ENCODE measurements at regions not wholly inside any gene's neighbourhood (a gene's known extent, or its start where the extent isn't known, plus 50 kb on each side); places are given as distances from the start of the nearest gene placed in this dataset.
"Not testable (repeated sequence)": the region's sequence is repeated elsewhere in the genome, so short reads cannot be mapped to it uniquely, and the experiment has no call there.

DNA sequence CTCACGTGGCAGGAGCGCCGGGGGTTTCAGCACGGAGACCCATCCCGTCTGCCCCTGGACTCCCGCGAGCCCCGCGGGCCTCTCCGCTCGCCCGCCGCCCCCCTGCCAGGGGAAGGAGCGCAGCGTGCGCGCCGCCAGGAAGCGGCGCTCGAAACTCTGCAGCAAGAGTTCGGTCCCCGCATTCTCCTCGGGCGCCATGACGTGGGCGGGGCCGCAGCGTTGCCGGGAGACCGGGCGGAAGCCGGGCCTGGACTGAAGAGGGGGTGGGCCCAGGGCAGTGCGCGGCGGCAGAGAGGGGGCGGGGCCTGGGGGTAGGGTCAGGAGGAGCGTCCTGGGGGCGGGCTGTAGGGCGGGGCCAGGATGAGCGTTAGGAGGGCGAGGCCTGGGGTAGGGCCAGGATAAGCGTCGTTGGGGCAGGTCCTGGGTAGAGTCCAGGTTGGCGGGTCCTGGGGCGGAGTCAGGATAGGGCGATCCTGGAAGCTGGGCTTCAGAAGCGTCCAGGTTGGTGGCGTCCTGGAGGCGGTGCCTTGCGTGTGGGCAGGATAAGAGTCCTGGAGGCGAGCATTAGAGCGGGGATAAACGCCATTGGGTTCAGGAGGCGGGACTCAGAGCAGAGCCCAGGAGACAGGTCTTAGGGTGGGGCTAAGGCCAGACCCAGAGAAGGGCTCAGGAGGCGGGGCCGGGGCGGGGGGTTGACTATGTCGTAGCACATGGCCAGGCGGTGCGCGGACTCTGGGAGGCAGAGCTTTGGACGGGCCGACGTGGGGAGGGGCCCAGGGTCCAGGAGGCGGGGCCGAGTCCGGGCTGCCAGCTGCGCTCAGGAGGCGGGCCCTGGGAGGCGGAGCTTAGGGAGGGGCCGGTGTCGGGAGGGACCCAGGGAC lies 229.0 kb upstream of the FRG2C start:
- peak; percentile 94 to 96 for DNase-seq (ENCODE audit: low read depth in 1 of 2, low spot score in 1 of 2)

DNA sequence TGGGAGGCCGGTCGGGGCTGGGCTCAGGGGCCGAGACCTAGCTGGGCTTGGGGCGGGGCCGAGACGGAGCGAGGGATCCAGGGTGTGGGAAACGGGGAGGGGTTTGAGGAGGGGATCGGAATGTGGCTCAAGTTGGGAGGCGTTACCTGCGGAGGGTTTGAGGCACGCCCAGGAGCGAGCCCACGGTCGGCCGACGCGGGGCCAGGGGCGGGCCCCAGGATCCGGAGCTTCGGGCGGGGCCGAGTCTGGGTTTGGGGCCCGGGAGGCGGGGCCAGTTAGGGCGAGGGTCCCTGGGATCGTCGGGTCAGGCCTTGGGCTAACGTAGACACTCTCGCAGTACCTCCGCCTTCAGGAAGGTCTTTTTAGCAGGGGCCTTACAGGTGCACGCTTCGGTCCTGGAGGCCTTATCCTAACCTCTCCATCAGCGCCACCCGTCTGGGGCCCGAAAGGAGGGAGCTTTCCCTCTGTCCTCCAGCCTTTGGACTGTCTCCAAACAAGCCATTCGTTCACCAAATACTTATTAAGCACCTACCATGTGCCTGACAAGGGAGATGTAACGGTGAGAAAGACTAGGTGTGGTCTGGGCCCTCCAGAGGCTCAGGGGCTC lies 228.2 kb upstream of the FRG2C start:
- DNase-seq (ENCODE audit: low read depth in 1 of 2, low spot score in 1 of 2) = not testable (repeated sequence)

DNA sequence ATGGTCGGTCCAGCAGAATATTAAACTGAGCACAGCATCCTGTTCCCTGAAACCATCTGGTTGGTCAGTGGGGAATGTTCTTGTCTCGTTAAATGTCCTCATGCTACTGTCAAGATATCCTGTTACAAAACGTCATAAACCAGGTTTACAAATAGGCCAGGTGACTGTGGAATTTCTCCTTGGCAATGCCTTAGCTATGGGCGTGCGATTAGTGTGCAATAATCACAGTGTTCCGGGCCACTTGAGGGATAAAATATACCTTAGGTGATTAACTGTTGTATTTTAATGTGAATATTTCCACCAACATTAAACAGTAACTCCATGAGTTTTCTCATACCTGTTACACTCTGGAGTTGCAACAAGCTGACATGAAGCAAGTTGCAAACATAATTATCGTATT lies 223.1 kb upstream of the FRG2C start:
- DNase-seq (ENCODE audit: low read depth in 1 of 2, low spot score in 1 of 2) = not testable (repeated sequence)

DNA sequence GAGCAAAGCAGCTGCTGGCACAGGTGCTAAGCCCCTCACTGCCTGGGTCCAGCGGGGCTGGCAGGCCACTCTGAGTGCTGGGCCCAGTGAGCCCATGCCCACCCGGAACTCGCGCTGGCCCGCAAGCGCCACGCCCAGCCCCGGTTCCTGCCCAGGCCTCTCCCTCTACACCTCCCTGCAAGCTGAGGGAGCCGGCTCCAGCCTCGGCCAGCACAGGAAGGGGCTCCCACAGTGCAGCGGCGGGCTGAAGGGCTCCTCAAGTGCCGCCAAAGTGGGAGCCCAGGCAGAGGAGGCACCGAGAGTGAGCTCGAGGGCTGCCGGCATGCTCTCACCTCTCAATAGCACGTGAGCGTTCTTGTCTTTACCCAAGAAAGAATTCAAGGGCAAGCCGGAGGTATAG lies 219.5 kb upstream of the FRG2C start:
- DNase-seq (ENCODE audit: low read depth in 1 of 2, low spot score in 1 of 2) = not testable (repeated sequence)

DNA sequence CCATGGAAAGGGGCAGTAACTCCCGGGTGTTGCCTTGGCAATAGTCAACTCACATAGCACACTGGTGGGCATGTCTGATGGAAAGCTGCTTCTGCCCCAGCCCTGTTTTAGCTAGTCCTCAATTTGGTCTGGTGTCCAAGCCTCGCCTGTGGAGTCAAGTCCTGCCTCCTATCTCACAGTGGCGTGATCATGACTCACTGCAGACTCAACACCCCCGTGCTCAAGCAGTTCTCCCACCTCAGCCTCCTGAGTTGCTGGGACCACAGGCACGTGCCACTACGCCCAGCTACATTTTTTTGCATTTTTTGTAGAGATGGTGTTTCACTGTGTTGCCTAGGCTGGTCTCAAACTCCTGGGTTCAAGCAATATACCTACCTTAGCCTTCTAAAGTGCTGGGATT lies 218.9 kb upstream of the FRG2C start:
- DNase-seq (ENCODE audit: low read depth in 1 of 2, low spot score in 1 of 2) = not testable (repeated sequence)

DNA sequence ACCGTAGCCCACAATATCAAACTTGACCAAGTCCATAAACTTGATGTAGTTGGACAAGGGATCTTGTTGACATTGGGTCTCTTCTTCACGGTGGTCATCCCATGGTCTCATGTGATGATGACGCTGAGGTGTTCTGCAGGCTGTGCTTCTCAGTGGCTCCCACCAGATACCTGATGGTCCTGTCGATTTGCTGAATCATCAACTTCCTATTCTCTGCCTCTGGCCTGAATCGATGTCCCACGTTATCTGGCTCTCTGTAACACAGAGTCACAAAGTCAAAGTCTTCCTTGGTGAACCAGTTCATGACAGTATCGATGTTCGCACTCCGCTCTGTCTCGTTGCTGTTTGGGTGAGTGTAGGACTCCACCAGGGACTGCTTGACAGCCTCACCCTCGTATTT lies 217.2 kb upstream of the FRG2C start:
- not testable (repeated sequence) for DNase-seq (ENCODE audit: low read depth in 1 of 2, low spot score in 1 of 2)

DNA sequence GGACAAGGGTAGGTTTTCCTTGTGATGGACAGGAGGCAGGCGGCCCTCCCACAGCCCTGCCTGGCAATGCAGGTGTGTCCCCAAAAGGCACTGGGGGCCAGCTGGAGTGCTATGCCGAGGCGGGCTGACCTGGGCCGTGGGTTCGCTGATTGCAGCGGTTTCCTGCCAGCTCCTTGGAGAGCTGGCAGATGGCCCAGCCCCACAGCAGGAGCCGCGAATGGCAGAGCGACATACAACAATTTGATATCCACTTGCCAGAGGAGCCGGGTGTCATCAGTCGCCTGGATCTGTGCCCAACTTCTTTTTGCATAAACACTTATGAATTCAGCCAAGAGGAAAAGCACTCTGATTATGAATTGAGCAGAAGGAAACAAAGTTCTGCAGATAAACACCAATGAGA lies 210.8 kb upstream of the FRG2C start:
- DNase-seq (ENCODE audit: low read depth in 1 of 2, low spot score in 1 of 2) = not testable (repeated sequence)

DNA sequence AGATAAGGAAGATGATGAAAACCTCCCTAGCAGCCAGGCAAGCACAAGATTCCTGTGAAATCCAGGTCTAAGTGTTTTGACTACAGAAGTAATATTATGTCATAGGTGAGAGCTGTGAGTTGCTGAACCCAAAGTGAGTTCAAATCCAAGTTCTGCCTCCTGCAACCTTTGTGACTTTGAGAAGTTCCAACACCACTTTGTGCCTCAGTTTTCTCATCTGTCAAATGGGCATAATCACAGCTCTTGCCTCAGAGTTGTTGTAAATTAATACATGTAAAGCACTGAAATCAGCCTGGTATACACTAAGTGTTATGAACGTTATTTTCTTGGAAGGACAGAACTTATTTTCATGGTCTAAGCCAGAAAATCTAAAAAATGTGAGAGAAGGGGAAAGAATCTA lies 210.3 kb upstream of the FRG2C start:
- DNase-seq (ENCODE audit: low read depth in 1 of 2, low spot score in 1 of 2) = not testable (repeated sequence)

DNA sequence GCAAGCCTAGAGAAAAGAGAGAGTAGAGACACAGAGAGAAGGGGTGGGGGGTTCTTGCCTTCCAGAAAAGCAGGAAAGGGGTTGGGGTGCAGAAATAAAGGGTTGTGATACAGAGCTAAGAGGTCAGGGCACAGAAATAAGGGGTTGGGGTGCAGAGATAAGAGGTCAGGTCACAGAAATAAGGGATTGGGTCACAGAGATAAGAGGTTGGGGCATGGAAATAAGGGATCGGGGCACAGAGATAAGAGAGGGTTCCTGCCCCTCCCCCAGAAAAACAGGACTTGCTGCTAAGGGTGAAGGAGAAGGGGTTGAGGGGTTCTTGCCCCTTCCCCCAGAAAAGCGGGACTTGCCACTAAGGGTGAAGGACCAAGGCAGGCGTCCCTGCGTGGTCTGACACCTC lies 189.6 kb upstream of the FRG2C start:
- not testable (repeated sequence) for DNase-seq (ENCODE audit: low read depth in 1 of 2, low spot score in 1 of 2)

DNA sequence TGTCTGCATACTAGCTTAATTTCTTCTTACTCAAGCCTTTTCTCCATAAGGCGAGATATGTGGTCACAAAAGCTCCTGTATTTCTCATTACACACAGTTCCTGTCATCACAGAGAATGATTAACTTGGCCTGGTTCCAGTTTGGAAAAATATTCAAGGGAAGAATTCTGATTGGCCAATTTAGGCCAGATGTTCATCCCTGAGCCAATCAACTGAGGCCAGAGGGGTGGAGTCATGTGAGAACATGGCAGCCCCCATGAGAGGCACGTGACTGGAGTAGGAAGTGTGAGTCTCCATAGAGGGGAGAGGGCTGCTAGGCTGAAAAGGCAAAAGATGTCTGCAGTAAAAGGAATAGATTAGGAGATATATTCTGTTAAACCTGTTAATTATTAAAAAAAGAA lies 167.5 kb upstream of the FRG2C start:
- not testable (repeated sequence) for DNase-seq (ENCODE audit: low read depth in 1 of 2, low spot score in 1 of 2)

DNA sequence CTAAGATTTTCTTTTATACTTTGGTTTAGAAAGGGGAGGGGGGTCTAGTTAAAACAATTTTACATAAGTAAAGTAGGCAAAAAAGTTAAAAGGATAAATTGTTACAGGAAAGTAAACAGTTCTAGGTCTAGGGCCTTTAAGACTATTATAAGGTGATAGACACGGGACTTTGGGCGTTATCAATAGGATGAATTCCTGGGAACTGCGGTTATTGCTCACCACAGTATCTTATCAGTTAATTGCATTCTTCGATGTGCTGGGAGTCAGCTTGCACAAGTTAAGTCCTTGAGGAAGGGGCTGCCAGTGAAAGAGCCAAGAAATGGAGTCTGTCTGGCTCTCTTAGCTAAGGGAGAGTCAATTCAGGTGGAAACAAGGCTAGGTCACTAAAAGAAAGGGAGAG lies 163.8 kb upstream of the FRG2C start:
- DNase-seq (ENCODE audit: low read depth in 1 of 2, low spot score in 1 of 2) = not testable (repeated sequence)

DNA sequence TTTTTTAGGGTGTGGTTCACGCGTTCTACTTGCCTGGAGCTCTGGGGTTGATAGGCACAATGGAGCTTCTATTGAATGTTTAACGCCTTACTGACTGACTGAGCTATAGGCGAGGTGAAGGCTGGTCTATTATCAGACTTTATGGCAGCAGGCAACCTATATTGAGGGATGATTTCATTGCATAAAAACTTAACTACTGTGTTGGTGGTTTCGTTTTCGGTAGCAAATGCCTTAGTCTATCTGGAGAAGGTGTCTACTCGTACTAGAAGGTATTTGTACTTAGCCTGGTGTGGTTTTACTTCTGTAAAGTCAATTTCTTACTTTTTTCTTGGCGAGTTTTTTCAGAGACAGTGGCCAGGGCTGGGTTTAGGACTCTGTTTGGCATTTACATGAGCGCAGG lies 162.0 kb upstream of the FRG2C start:
- not testable (repeated sequence) for DNase-seq (ENCODE audit: low read depth in 1 of 2, low spot score in 1 of 2)

DNA sequence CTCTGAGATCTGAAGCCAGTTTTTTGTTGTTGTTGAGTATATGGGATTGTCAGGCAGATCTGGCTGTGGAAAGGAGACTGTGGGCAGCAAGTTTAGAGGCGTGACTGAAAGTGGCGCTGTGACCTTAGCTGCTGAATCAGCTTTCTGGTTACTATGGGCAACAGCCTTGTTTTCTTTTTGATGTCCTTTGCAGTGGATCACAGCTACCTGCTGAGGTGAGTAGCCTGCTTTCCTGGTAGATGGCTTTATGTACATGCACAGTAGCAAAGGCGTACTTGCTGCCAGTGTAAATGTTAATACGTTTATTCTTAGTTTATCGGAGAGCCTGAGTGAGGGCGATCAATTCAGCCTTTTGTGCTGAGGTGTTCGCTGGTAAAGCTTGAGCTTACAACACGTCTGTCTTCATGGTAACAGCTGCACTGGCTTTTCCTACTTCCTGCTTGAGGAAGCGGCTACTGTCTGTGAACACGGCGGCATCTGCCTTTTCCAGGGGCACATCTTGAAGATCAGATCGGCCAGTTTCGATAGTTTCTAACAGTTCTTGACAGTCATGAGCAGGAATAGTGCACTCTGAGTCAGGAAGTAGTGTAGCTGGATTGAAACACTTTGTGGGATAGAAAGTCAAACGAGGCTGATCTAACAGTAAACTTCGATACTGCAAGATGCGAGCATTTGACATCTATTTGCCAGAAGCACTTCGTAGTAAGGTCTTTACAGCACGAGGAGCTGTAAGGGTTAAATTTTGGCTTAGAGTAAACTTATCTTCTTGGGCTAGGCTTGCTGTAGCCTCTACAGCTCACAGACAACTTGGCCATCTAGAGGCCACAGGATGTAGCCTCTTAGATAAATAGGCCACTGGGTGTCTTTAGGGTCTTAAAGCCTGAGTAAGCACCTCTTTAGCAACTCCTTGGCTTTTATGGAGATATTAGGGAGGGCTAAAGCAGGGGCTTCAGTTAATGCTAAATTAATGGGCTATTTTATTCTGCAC lies 161.1 kb upstream of the FRG2C start:
- not testable (repeated sequence) for DNase-seq (ENCODE audit: low read depth in 1 of 2, low spot score in 1 of 2)

DNA sequence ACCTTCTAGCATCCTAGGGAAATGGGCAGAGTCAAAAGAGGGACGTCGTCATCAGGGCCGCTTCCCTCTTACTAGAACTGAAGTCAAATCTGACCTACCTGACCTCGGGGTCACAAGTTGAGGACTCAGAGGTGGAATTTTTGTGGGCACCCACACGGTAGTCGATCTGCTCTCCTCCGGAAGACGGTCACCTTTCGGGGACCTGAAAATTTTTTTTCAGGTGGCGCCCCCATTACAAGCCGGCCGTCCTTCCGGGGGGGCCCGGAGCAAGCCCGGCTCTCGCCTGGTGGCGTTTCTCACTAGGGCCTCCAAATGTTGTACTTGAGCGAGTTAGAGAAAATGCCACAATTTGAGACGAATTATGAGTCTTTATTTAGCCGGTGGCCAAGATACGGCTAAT lies 157.5 kb upstream of the FRG2C start:
- DNase-seq (ENCODE audit: low read depth in 1 of 2, low spot score in 1 of 2) = no peak

DNA sequence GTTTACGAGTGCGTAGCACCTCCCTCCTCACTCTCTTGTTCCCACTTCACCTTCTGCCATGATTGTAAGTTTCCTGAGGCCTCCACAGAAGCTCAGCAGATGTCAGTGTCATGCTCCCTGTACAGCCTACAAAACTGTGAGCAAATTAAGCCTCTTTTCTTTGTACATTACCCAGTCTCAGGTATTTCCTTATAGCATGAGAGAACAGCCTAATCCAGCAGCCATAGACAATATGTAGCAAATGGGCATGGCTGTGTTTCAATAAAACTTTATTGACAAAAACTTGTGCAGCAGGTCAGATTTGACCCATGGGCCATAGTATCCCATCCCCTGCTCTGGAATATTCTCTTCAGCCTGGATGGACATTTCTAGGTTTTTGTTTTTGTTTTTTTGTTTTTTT lies 156.2 kb upstream of the FRG2C start:
- DNase-seq (ENCODE audit: low read depth in 1 of 2, low spot score in 1 of 2) = not testable (repeated sequence)

DNA sequence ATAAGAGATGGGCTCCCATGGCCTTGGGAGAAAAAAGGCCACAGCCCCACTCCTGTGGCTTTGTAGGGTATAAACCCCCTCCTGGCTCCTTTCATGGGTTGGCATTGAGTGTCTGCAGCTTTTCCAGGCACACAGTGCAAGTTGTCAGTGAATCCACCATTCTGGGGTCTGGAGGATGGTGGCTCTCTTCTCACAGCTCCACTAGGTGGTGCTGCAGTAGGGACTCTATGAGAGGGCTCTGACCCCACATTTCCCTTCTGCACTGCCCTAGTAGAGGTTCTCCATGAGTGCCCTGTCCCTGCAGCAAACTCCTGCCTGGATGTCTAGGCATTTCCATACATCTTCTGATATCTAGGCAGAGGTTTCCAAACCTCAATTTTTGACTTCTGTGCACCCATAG lies 136.5 kb upstream of the FRG2C start:
- DNase-seq (ENCODE audit: low read depth in 1 of 2, low spot score in 1 of 2) = not testable (repeated sequence)

DNA sequence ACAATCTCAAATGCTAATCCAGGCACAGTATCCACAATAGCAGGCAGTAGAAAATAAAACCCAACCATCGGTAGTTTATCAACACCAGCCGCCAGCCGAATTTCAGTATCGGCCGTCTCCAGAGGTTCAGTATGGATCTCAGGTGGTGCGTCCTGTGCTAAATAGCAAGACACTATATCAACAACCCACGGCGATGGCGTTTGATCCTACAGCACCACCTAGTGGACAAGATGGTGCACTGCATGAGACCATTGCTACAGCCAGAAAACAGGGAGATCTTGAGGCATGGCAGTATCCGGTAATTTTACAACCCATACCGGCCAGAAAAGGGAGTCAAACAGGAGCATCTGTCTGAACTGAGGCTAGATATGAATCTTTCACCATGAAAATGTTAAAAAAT lies 112.0 kb upstream of the FRG2C start:
- not testable (repeated sequence) for DNase-seq (ENCODE audit: low read depth in 1 of 2, low spot score in 1 of 2)

DNA sequence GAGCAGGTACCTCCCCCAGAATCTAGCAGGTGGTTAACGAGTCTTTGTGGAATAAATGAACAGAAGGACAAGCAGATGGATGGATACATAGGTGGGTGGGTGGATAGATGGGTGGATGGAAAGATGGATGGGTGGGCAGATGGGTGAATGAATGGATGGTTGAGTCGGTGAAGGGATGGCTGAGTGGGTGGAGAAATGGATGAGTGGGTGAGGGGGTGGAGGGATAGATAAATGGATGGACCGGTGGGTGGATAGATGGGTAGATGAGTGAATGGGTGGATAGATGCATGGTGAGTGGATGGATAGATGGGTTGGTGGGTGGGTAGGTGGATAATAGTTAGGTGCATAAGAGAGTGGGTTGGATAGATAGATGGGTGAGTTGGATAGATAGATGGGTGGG lies 99.7 kb upstream of the FRG2C start:
- DNase-seq (ENCODE audit: low read depth in 1 of 2, low spot score in 1 of 2) = not testable (repeated sequence)

DNA sequence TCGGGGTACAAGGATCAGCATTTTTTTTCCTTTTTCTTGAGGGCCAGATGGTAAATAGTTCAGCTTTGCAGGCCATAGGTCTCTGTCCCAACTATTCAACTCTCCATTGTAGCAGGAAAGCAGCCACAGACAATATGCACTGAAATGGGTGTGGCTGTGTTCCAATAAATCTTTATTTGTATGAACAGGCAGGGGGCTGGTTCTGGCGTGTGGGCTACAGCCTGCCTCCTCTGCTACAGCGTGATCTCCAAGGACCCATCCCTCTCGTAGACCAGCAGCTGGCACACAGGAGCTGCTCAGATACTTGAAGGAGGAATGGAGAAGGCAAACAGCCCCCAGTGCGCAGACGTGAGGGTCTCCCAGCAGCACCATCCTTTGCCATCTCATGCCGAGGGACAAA lies 91.8 kb upstream of the FRG2C start:
- not testable (repeated sequence) for DNase-seq (ENCODE audit: low read depth in 1 of 2, low spot score in 1 of 2)

DNA sequence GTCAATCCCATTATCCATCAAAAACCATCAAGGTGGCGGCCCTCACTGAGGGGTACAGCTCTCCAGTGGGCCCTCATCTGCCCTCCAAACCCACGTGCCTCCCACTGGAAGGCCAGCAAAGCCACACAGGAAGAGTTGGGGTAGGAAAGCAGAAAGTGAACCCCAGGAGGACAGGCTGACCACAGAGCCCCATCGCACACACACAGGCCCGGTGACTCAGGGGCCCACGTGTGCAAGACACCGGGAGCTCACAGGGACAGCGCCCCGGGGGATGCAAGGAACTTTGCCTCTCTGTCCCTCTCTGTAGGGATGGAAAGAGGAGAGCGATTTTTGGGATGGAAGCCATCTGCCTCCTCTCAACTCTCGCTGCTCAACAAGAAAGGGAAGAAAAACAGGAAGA lies 85.0 kb upstream of the FRG2C start:
- DNase-seq (ENCODE audit: low read depth in 1 of 2, low spot score in 1 of 2) = not testable (repeated sequence)

DNA sequence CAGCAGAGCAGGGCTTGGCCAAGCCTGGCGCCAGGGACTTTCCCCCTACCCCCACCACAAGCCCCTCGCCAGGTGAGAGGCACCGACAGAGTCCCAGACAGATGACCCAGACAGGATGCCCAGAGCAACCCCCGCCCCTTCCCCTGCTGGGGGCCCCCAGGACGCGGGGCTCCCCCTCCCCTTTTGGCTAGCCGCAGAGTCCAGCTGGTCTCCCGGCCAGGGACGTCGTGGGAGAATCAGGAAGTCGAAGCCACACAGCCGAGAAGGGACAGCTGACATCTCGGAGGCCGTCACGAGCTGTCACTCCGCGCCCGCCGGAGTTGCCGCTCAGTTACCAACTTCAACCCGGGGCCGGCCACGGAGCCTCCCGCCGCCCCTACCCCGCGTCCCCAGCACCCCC lies 84.6 kb upstream of the FRG2C start:
- not testable (repeated sequence) for DNase-seq (ENCODE audit: low read depth in 1 of 2, low spot score in 1 of 2)

All from activated CD4-positive, alpha-beta T cell treated with anti-CD3 and anti-CD28 coated beads, Interleukin-2, amount 50 U/mL, for 24 hours (primary cell).